Adrenal gland (tissue), 9 donors: ENCODE measurements at regions not wholly inside any gene's neighbourhood (a gene's known extent, or its start where the extent isn't known, plus 50 kb on each side); places are given as distances from the start of the nearest gene placed in this dataset.
A peak's percentile ranks its signal among the peaks of the same experiment; 100 is the strongest.

ENCODE experiments used
- DNase-seq, 7 donors: peaks; one replicate each; pipeline ENCODE4 v3.0.0-alpha.2; 2019 to 2020
- H3K27ac ChIP-seq, 5 donors: fragments of 200-600 bp; sonication (generic) in 4 of 5; 1 replicate in 3 of 5; 2 replicates in 2 of 5; pipeline versions ENCODE4 v1.5.1 to v1.8.0; 2016 to 2020; ENCODE audit warnings: mild to moderate bottlenecking in 1 of 5
- H3K27me3 ChIP-seq: fragments of 200-600 bp; 2 replicates; pipeline ENCODE4 v1.8.0; 2021
- H3K36me3 ChIP-seq, 2 donors: fragments of 200-600 bp; replicated peaks in 1 of 2; 1 replicate in 1 of 2; 2 replicates in 1 of 2; pipeline versions ENCODE4 v1.5.1 to v1.8.0; 2018 to 2022
- H3K4me1 ChIP-seq, 2 donors: fragments of 200-600 bp; replicated peaks in 1 of 2; 1 replicate in 1 of 2; 2 replicates in 1 of 2; pipeline versions ENCODE4 v1.5.1 to v1.8.0; 2018 to 2021
- H3K4me3 ChIP-seq, 4 donors: fragments of 200-600 bp; sonication (generic) in 3 of 4; one replicate each; pipeline ENCODE4 v1.5.1; 2016 to 2018
- H3K9me3 ChIP-seq, 3 donors: fragments of 200-600 bp; sonication (generic) in 1 of 3; replicated peaks in 1 of 3; 1 replicate in 2 of 3; 2 replicates in 1 of 3; pipeline versions ENCODE4 v1.5.1 to v1.8.0; 2016 to 2021
- POLR2A ChIP-seq, 2 donors: fragments of 450-650 bp; IDR thresholded peaks; one replicate each; pipeline ENCODE4 v1.6.1; 2017; ENCODE audit warnings: antibody characterized with exemption in 2 of 2, mild to moderate bottlenecking in 2 of 2, moderate library complexity in 1 of 2
- WGBS, 4 donors: extraction: QIAGEN DNeasy Blood & Tissue Kit in 2 of 4; methylation state at CpG; one replicate each; pipeline versions ENCODE4 v1.1.5 to v1.1.7; 2013 to 2017; 5-methylcytosine and 5-hydroxymethylcytosine counted together
- intact Hi-C, 2 donors: fragments of 100-400 bp; cut with DNase I; formaldehyde crosslinking; loops; one replicate each; pipeline versions ENCODE4 v1.14.1 to v1.15.0; 2022 to 2023
- TF ChIP-seq, protein P1 (sequence below), 6 experiments: fragments of 450-650 bp in 4 of 6; fragments of 200-600 bp in 2 of 6; sonication (generic) in 1 of 6; IDR thresholded peaks; 1 replicate in 5 of 6; 2 replicates in 1 of 6; pipeline versions ENCODE4 v1.5.1 to v1.8.0; 2016 to 2021; ENCODE audit warnings: antibody characterized with exemption in 6 of 6, mild to moderate bottlenecking in 2 of 6, moderate library complexity in 1 of 6
- donor health status: healthy with polysubstance abuse.
- donor health status: Bipolar disorder and iron deficiency.
- donor health status: DM: yes; HTN: yes; CAD: no.
- donor health status: DM: no; HTN: no; CAD: no.
- donor health status: DM: no; HTN: no; CAD: no.

- no peaks in the 10 kb centered on the region for H3K9me3 ChIP-seq
- peaks cover 0 to 5% of the 10 kb centered on the region in 2 donors for H3K4me1 ChIP-seq
- no peak overlapping the region for H3K27ac ChIP-seq
- no peak overlapping the region for H3K4me3 ChIP-seq
- H3K27me3 ChIP-seq = no peaks in the 10 kb centered on the region
- intact Hi-C loops = no loop called here
- WGBS, 4 donors = 2 to 9% (median 6%) methylated on average over 1 of the region's 1 CpG
- no peak for DNase-seq
- H3K36me3 ChIP-seq = no peaks in the 10 kb centered on the region
- TF ChIP-seq POLR2A (IDR thresholded peaks at IDR 0.05) = no peak
Observed at GRCh38 chr11:91222830-91223229, 1000.0 kb upstream of the CHORDC1 start.

- Histone ChIP-seq H3K4me1 (peaks cover 0 to 5% of the 10 kb centered on the region in 2 donors), H3K9me3 (no peaks in the 10 kb centered on the region), H3K4me3 (no peak overlapping the region), H3K27ac (no peak overlapping the region), H3K27me3 (no peaks in the 10 kb centered on the region), H3K36me3 (no peaks in the 10 kb centered on the region)
- WGBS, 4 donors = 0 to 2% (median 0%) methylated on average over 1 of the region's 1 CpG
- intact Hi-C loops = no loop called here
- TF ChIP-seq, protein P1, sequence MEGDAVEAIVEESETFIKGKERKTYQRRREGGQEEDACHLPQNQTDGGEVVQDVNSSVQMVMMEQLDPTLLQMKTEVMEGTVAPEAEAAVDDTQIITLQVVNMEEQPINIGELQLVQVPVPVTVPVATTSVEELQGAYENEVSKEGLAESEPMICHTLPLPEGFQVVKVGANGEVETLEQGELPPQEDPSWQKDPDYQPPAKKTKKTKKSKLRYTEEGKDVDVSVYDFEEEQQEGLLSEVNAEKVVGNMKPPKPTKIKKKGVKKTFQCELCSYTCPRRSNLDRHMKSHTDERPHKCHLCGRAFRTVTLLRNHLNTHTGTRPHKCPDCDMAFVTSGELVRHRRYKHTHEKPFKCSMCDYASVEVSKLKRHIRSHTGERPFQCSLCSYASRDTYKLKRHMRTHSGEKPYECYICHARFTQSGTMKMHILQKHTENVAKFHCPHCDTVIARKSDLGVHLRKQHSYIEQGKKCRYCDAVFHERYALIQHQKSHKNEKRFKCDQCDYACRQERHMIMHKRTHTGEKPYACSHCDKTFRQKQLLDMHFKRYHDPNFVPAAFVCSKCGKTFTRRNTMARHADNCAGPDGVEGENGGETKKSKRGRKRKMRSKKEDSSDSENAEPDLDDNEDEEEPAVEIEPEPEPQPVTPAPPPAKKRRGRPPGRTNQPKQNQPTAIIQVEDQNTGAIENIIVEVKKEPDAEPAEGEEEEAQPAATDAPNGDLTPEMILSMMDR (IDR thresholded peaks at IDR 0.05) = no peak
- TF ChIP-seq POLR2A (IDR thresholded peaks at IDR 0.05) = no peak
- peak; percentile 28 to 65 (median 60) for DNase-seq
Observed at GRCh38 chr11:91220476-91221202, 997.8 kb upstream of the CHORDC1 start.

DNA sequence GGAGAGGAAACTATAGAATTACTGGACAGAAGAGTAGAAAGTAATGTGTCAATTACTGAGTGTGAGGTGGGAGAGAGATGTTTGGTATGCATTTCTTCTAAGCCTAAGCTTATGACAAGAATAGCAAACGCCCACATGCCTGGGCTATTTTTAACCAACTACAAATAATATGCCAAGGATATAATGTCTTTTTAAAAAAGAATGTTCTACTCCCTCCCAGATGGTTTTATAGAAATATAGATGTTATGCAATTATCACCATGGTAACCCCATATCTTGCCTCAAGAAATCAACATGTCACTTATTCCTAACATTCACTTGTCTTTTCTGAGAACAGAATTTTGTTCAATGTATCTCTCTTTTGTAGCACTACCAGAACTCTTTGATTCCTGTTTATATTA, 996.7 kb upstream of the CHORDC1 start:
- TF ChIP-seq, protein P1 (IDR thresholded peaks at IDR 0.05) = no peak
- no peak for TF ChIP-seq POLR2A (IDR thresholded peaks at IDR 0.05)
- no peak overlapping the region for H3K27ac ChIP-seq
- 25 to 31% (median 30%) methylated on average over 1 of the region's 1 CpG for WGBS, 4 donors

DNA sequence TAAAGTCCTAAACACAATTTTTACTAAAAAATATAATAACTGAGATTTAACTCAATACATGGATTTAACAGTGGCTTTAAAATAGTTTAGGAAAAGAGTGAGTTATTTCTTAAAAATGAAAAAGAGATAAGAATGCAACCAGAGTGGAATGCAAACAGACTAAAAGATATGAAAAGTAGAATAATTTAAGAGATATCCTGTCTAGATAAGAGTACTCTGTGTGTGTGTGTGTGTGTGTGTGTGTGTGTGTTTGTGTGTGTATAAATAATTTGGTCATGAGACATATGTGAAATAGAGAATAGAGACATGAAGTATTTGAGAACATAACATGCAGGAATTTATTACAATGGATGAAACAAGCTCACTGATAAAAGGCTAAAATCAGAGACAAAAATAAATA, 986.9 kb upstream of the CHORDC1 start:
- no peak overlapping the region for H3K27ac ChIP-seq
- no peak overlapping the region for H3K4me3 ChIP-seq
- intact Hi-C loops = no loop called here
- H3K9me3 ChIP-seq = no peaks in the 10 kb centered on the region
- no peak for TF ChIP-seq POLR2A (IDR thresholded peaks at IDR 0.05)
- TF ChIP-seq, protein P1 (IDR thresholded peaks at IDR 0.05) = no peak
- no peak for DNase-seq
- H3K27me3 ChIP-seq = no peaks in the 10 kb centered on the region
- H3K36me3 ChIP-seq = no peaks in the 10 kb centered on the region
- H3K4me1 ChIP-seq = no peaks in the 10 kb centered on the region

More for the DNA sequence above, 996.7 kb upstream of the CHORDC1 start:
- Histone ChIP-seq H3K27me3 (no peaks in the 10 kb centered on the region), H3K36me3 (no peaks in the 10 kb centered on the region), H3K4me3 (no peak overlapping the region), H3K9me3 (no peaks in the 10 kb centered on the region), H3K4me1 (peaks cover 0 to 5% of the 10 kb centered on the region in 2 donors)
- intact Hi-C loops = no loop called here
- DNase-seq = no peak

DNA sequence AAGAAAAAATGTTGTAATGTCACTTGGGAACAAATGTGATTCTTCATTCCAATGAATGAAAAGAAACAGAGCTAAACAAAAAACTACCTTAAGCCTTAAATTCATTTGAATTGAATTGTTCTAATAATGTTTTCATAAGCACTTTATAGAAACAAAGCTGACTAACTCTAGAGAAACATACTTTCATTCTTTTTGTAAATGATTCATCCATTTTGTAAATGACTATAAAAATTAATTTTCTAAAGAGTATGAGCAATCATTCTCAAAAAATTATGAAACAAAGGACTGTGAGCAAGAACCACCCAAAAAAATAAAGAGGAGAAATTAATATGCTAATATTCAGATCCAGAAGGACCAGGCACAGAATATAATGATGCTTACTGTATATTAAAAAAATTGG, 986.5 kb upstream of the CHORDC1 start:
- intact Hi-C loops = no loop called here
- Histone ChIP-seq H3K36me3 (no peaks in the 10 kb centered on the region), H3K27me3 (no peaks in the 10 kb centered on the region), H3K4me1 (no peaks in the 10 kb centered on the region), H3K27ac (no peak overlapping the region), H3K9me3 (no peaks in the 10 kb centered on the region), H3K4me3 (no peak overlapping the region)
- no peak for TF ChIP-seq POLR2A (IDR thresholded peaks at IDR 0.05)
- TF ChIP-seq, protein P1 (IDR thresholded peaks at IDR 0.05) = no peak
- DNase-seq = no peak
